IPS-18a (cell line): ENCODE measurements at regions not wholly inside any gene's neighbourhood (a gene's known extent, or its start where the extent isn't known, plus 50 kb on each side); places are given as distances from the start of the nearest gene placed in this dataset.
A peak's percentile ranks its signal among the peaks of the same experiment; 100 is the strongest.
"Not testable (repeated sequence)": the region's sequence is repeated elsewhere in the genome, so short reads cannot be mapped to it uniquely, and the experiment has no call there.

Source experiments
- H3K27ac ChIP-seq: one replicate; pipeline ENCODE4 v1.5.1; 2013; ENCODE audit warnings: low read length
- H3K27me3 ChIP-seq: one replicate; pipeline ENCODE4 v1.6.1; 2013; ENCODE audit warnings: mild to moderate bottlenecking, low read length; ENCODE audit not compliant: control insufficient read depth, insufficient read depth
- H3K36me3 ChIP-seq: one replicate; pipeline ENCODE4 v1.6.1; 2013; ENCODE audit warnings: low read depth, low read length; ENCODE audit not compliant: control insufficient read depth
- H3K4me1 ChIP-seq: one replicate; pipeline ENCODE4 v1.6.1; 2013; ENCODE audit warnings: low read depth, low read length; ENCODE audit not compliant: control insufficient read depth
- H3K4me3 ChIP-seq: one replicate; pipeline ENCODE4 v1.5.1; 2013; ENCODE audit warnings: low read length
- H3K9ac ChIP-seq: one replicate; pipeline ENCODE4 v1.6.1; 2013; ENCODE audit warnings: mild to moderate bottlenecking, low read length, moderate library complexity
- H3K9me3 ChIP-seq: one replicate; pipeline ENCODE4 v1.6.1; 2013; ENCODE audit warnings: low read depth, low read length; ENCODE audit not compliant: control insufficient read depth

GRCh38 chr10:23657677-23658076 is 218.8 kb downstream of the OTUD1 start:
- Histone ChIP-seq H3K4me3 (no peak overlapping the region), H3K36me3 (no peaks in the 10 kb centered on the region), H3K27me3 (no peaks in the 10 kb centered on the region)

GRCh38 chr10:23671866-23672265 is 233.0 kb downstream of the OTUD1 start:
- not testable (repeated sequence) for H3K4me3 ChIP-seq, H3K36me3 ChIP-seq, H3K27ac ChIP-seq, H3K9me3 ChIP-seq, H3K27me3 ChIP-seq, H3K4me1 ChIP-seq, H3K9ac ChIP-seq

More at GRCh38 chr10:23657677-23658076, 218.8 kb downstream of the OTUD1 start:
- no peaks in the 10 kb centered on the region for H3K4me1 ChIP-seq
- no peaks in the 10 kb centered on the region for H3K9me3 ChIP-seq
- no peak overlapping the region for H3K27ac ChIP-seq
- no peak overlapping the region for H3K9ac ChIP-seq

DNA sequence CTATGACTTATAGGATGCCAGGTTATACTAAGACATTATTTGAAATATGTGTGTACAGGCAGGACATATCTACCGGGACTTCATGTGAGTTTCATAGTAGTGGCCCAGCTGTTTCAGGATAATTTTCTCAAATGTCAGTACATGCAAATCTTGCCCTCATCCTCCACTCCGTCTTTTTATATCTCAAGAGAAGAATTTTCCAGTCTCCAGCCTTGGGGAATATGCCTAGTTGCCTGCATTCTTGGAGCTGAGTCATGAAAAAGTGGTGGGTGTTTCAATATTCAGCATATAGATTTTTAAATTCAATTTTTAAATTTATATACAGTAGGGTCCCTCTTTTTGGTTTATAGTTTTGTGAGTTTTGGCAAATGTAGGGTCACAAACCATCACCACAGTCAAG is 236.7 kb downstream of the OTUD1 start:
- no peaks in the 10 kb centered on the region for H3K4me1 ChIP-seq
- H3K9ac ChIP-seq = no peak overlapping the region
- no peaks in the 10 kb centered on the region for H3K27me3 ChIP-seq
- H3K36me3 ChIP-seq = no peaks in the 10 kb centered on the region
- no peak overlapping the region for H3K4me3 ChIP-seq
- H3K27ac ChIP-seq = no peak overlapping the region
- peaks cover 2% of the 10 kb centered on the region for H3K9me3 ChIP-seq

DNA sequence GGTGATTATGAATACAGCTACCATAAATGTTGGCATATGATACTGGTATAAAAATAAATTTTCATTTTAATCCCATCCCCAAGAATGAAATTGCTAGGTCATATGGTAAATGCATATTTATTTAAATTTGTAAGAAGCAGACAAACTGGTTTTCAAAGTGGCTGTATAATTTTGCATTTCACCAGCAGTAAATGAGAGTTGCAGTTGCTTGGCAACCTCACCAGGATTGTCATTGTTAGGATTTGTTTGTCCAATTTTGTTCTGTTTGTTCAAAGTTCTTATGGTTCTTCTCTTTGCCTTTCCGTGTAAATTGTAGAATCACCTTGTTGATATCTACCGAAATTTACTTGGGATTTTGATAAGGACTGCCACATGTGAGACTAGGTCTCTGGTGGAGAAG is 237.4 kb downstream of the OTUD1 start:
- Histone ChIP-seq H3K4me3 (no peak overlapping the region), H3K9me3 (peaks cover 2% of the 10 kb centered on the region), H3K4me1 (no peaks in the 10 kb centered on the region), H3K36me3 (no peaks in the 10 kb centered on the region), H3K27me3 (no peaks in the 10 kb centered on the region), H3K9ac (no peak overlapping the region), H3K27ac (no peak overlapping the region)

- no peaks in the 10 kb centered on the region for H3K4me1 ChIP-seq
- H3K4me3 ChIP-seq = no peak overlapping the region
- no peak overlapping the region for H3K27ac ChIP-seq
- no peaks in the 10 kb centered on the region for H3K9me3 ChIP-seq
- H3K36me3 ChIP-seq = no peaks in the 10 kb centered on the region
- H3K9ac ChIP-seq = no peak overlapping the region
- peaks cover 10% of the 10 kb centered on the region for H3K27me3 ChIP-seq
Measured at GRCh38 chr10:23686722-23687121, 247.8 kb downstream of the OTUD1 start.

DNA sequence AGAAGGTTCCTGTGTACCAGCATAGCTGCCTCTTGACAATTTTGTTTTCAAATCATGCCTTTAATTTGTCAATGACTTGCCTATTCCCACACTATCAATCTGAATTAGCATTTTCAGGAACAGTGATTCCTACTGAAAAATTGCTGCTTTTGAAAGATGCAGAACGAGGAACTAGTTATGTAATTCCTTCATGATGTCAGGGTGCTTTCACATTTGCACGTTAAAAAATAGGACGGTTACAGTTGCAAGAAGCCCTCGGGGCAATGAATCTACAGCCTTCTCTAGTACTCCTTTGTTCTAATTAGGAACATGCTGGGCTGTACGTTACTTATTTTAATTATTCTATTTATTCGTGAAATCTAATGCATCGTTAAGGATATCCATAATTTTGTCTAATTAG is 253.9 kb downstream of the OTUD1 start:
- Histone ChIP-seq H3K36me3 (no peaks in the 10 kb centered on the region), H3K9me3 (no peaks in the 10 kb centered on the region), H3K4me1 (peaks cover 8% of the 10 kb centered on the region), H3K27ac (no peak overlapping the region), H3K9ac (no peak overlapping the region), H3K4me3 (no peak overlapping the region), H3K27me3 (peaks cover 70% of the 10 kb centered on the region)

DNA sequence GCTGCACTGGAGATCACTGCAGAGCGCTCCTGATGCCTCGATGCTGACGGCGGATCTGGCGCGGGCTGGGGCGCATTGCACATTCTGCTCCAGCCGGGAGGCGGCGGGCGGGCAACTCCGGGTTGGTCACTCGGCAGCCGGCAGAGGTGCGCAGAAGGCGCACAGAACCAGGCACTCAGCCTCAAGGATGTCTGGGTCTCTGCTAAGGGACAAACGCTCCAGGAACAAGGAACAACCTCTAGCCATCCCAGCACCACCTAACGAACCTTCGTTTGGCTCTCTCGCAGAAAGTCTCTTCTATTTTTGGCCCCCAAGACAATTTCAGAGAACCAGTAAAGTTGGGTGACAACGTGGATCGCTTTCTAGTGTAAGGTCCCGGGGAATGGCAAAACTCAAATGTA is 254.6 kb downstream of the OTUD1 start:
- Histone ChIP-seq H3K9ac (no peak overlapping the region), H3K27ac (no peak overlapping the region), H3K9me3 (no peaks in the 10 kb centered on the region), H3K4me1 (peaks cover 8% of the 10 kb centered on the region), H3K4me3 (peak overlapping the region; percentile 69), H3K36me3 (no peaks in the 10 kb centered on the region), H3K27me3 (peaks cover 75% of the 10 kb centered on the region)

GRCh38 chr10:23693925-23694324 is 255.1 kb downstream of the OTUD1 start:
- Histone ChIP-seq H3K9ac (no peak overlapping the region), H3K9me3 (no peaks in the 10 kb centered on the region), H3K27me3 (peaks cover 74% of the 10 kb centered on the region), H3K4me1 (peaks cover 8% of the 10 kb centered on the region), H3K36me3 (no peaks in the 10 kb centered on the region), H3K4me3 (peak overlapping the region; percentile 69), H3K27ac (no peak overlapping the region)

- Histone ChIP-seq H3K27me3 (peaks cover 74% of the 10 kb centered on the region), H3K27ac (no peak overlapping the region), H3K9ac (no peak overlapping the region)
Measured at GRCh38 chr10:23694446-23694920, 255.6 kb downstream of the OTUD1 start.

GRCh38 chr10:23694921-23695824 is 256.3 kb downstream of the OTUD1 start:
- H3K9me3 ChIP-seq = no peaks in the 10 kb centered on the region
- H3K4me1 ChIP-seq = peaks cover 8% of the 10 kb centered on the region
- no peak overlapping the region for H3K9ac ChIP-seq
- no peak overlapping the region for H3K27ac ChIP-seq
- peak overlapping the region; percentile 69 for H3K4me3 ChIP-seq
- peaks cover 74% of the 10 kb centered on the region for H3K27me3 ChIP-seq
- H3K36me3 ChIP-seq = no peaks in the 10 kb centered on the region

More at GRCh38 chr10:23694446-23694920, 255.6 kb downstream of the OTUD1 start:
- peak overlapping the region; percentile 69 for H3K4me3 ChIP-seq
- H3K4me1 ChIP-seq = peaks cover 8% of the 10 kb centered on the region
- no peaks in the 10 kb centered on the region for H3K9me3 ChIP-seq
- no peaks in the 10 kb centered on the region for H3K36me3 ChIP-seq

GRCh38 chr10:23695825-23696420 is 257.0 kb downstream of the OTUD1 start:
- Histone ChIP-seq H3K27ac (no peak overlapping the region), H3K36me3 (no peaks in the 10 kb centered on the region), H3K4me3 (peak overlapping the region; percentile 69), H3K4me1 (peaks cover 8% of the 10 kb centered on the region), H3K27me3 (peaks cover 74% of the 10 kb centered on the region), H3K9me3 (no peaks in the 10 kb centered on the region), H3K9ac (no peak overlapping the region)
